H1 (cell line): ENCODE measurements at regions not wholly inside any gene's neighbourhood (a gene's known extent, or its start where the extent isn't known, plus 50 kb on each side); places are given as distances from the start of the nearest gene placed in this dataset.

Experiments
- CTCF ChIA-PET: fragments of 300-600 bp; sonication (Branson Sonifier 250); formaldehyde crosslinking; loops from one replicate; lab custom pipeline; 2021; ENCODE audit not compliant: partially characterized antibody; lab: Charles Lee
- POLR2A ChIA-PET: fragments of 300-600 bp; sonication (Branson Sonifier 250); formaldehyde crosslinking; loops from one replicate; lab custom pipeline; 2021; ENCODE audit warnings: inconsistent platforms; ENCODE audit not compliant: partially characterized antibody; lab: Charles Lee
- DNase-seq, 2 experiments: peaks; one replicate each; pipeline versions ENCODE4 v3.0.0 to v3.0.0-alpha.2; 2010 to 2022; ENCODE audit warnings: low spot score in 2 of 2, low read depth in 1 of 2, mixed read lengths in 1 of 2
- FAIRE-seq: peaks from 2 replicates; lab custom pipeline; 2011; peaks lifted over from hg19 to GRCh38; lab: Jason Lieb, UNC
- H2AFZ ChIP-seq: 2 replicates; pipeline ENCODE4 v1.8.1; 2012; ENCODE audit warnings: low read length, inconsistent platforms
- H2AK5ac ChIP-seq: 2 replicates; pipeline ENCODE4 v1.6.1; 2013; ENCODE audit warnings: low read depth, low read length
- H2BK120ac ChIP-seq: replicated peaks from 2 replicates; pipeline ENCODE3; 2013; ENCODE audit warnings: low read depth, low read length, inconsistent platforms
- H2BK12ac ChIP-seq: 2 replicates; pipeline ENCODE4 v1.6.1; 2013; ENCODE audit warnings: low read depth, low read length
- H2BK15ac ChIP-seq: 2 replicates; pipeline ENCODE4 v1.6.1; 2013; ENCODE audit warnings: low read length
- H2BK20ac ChIP-seq: 2 replicates; pipeline ENCODE4 v1.6.1; 2013; ENCODE audit warnings: low read length
- H2BK5ac ChIP-seq: 2 replicates; pipeline ENCODE4 v1.6.1; 2013; ENCODE audit warnings: low read depth, low read length
- H3K14ac ChIP-seq: 2 replicates; pipeline ENCODE4 v1.6.1; 2013; ENCODE audit warnings: inconsistent platforms; ENCODE audit not compliant: insufficient read length
- H3K18ac ChIP-seq: 2 replicates; pipeline ENCODE4 v1.6.1; 2013; ENCODE audit warnings: low read length; ENCODE audit errors: extremely low read depth
- H3K23ac ChIP-seq: 2 replicates; pipeline ENCODE4 v1.6.1; 2013; ENCODE audit warnings: inconsistent platforms; ENCODE audit not compliant: insufficient read length
- H3K23me2 ChIP-seq: 2 replicates; pipeline ENCODE4 v1.6.1; 2013; ENCODE audit warnings: low read depth, low read length
- H3K27ac ChIP-seq: 2 replicates; pipeline ENCODE4 v1.6.1; 2011; ENCODE audit warnings: low read depth, low read length, inconsistent platforms
- H3K27me3 ChIP-seq, 4 experiments: replicated peaks in 1 of 4; 1 replicate in 1 of 4; 2 replicates in 3 of 4; pipeline versions ENCODE4 v1.6.1 to v1.8.1; 2011 to 2013; ENCODE audit warnings: low read length in 3 of 4, mild to moderate bottlenecking in 3 of 4, inconsistent platforms in 2 of 4, mixed read lengths in 2 of 4, moderate library complexity in 1 of 4; ENCODE audit not compliant: control insufficient read depth in 3 of 4, insufficient read depth in 3 of 4; ENCODE audit errors: extremely low read depth in 1 of 4
- H3K36me3 ChIP-seq, 4 experiments: 2 replicates each; pipeline versions ENCODE4 v1.6.1 to v1.8.1; 2011 to 2013; ENCODE audit warnings: mild to moderate bottlenecking in 4 of 4, low read length in 3 of 4, moderate library complexity in 2 of 4, control low read depth in 1 of 4, inconsistent platforms in 1 of 4; ENCODE audit not compliant: insufficient read depth in 4 of 4, control insufficient read depth in 2 of 4
- H3K4ac ChIP-seq: replicated peaks from 2 replicates; pipeline ENCODE3; 2013; ENCODE audit warnings: low read length, low read depth, mixed read lengths, inconsistent platforms; ENCODE audit not compliant: insufficient read length
- H3K4me1 ChIP-seq, 4 experiments: replicated peaks in 1 of 4; 1 replicate in 1 of 4; 2 replicates in 3 of 4; pipeline versions ENCODE4 v1.6.1 to v1.8.1; 2011 to 2013; ENCODE audit warnings: low read length in 3 of 4, inconsistent platforms in 2 of 4, mixed read lengths in 1 of 4; ENCODE audit not compliant: insufficient read depth in 4 of 4, control insufficient read depth in 3 of 4
- H3K4me2 ChIP-seq, 2 experiments: 2 replicates each; pipeline versions ENCODE4 v1.6.1 to v1.8.1; 2011 to 2013; ENCODE audit warnings: low read depth in 2 of 2, low read length in 2 of 2, control low read depth in 1 of 2, inconsistent platforms in 1 of 2, mild to moderate bottlenecking in 1 of 2; ENCODE audit not compliant: insufficient read depth in 1 of 2
- H3K4me3 ChIP-seq, 4 experiments: fragments of 200-600, 300-600 bp in 1 of 4; sonication (generic), shearing (Covaris generic), sonication (Bioruptor Twin) in 1 of 4; 2 replicates each; pipeline versions ENCODE4 v1.5.1 to v1.8.1; 2011 to 2016; ENCODE audit warnings: low read length in 4 of 4, low read depth in 3 of 4, control low read depth in 2 of 4, inconsistent platforms in 2 of 4, mild to moderate bottlenecking in 2 of 4, mixed read lengths in 1 of 4, moderate library complexity in 1 of 4; ENCODE audit not compliant: insufficient read depth in 2 of 4; ENCODE audit errors: extremely low read depth in 1 of 4
- H3K56ac ChIP-seq: replicated peaks from 2 replicates; pipeline ENCODE3; 2013; ENCODE audit warnings: low read depth, mild to moderate bottlenecking, mixed read lengths, low read length, inconsistent platforms; ENCODE audit not compliant: insufficient read length
- H3K79me1 ChIP-seq: 2 replicates; pipeline ENCODE4 v1.6.1; 2013; ENCODE audit warnings: low read depth, low read length, control low read depth
- H3K79me2 ChIP-seq, 2 experiments: 2 replicates each; pipeline versions ENCODE4 v1.6.1 to v1.8.1; 2012 to 2013; ENCODE audit warnings: low read length in 2 of 2, mild to moderate bottlenecking in 2 of 2, inconsistent platforms in 1 of 2; ENCODE audit not compliant: insufficient read depth in 2 of 2, control insufficient read depth in 1 of 2
- H3K9ac ChIP-seq, 4 experiments: replicated peaks in 1 of 4; 1 replicate in 1 of 4; 2 replicates in 3 of 4; pipeline versions ENCODE4 v1.6.1 to v1.8.1; 2011 to 2013; ENCODE audit warnings: low read depth in 3 of 4, low read length in 3 of 4, control low read depth in 2 of 4, mild to moderate bottlenecking in 2 of 4, moderate library complexity in 2 of 4, inconsistent platforms in 1 of 4; ENCODE audit errors: extremely low read depth in 1 of 4
- H3K9me3 ChIP-seq, 2 experiments: 2 replicates each; pipeline versions ENCODE4 v1.6.1 to v1.8.1; 2012 to 2013; ENCODE audit warnings: mild to moderate bottlenecking in 2 of 2, moderate library complexity in 2 of 2, control low read depth in 1 of 2, inconsistent platforms in 1 of 2, low read depth in 1 of 2, low read length in 1 of 2, mixed read lengths in 1 of 2; ENCODE audit not compliant: insufficient read depth in 2 of 2
- H4K20me1 ChIP-seq, 2 experiments: replicated peaks in 1 of 2; 2 replicates each; pipeline versions ENCODE3 to v1.8.1; 2011 to 2013; ENCODE audit warnings: inconsistent platforms in 2 of 2, low read length in 2 of 2, mild to moderate bottlenecking in 1 of 2; ENCODE audit not compliant: insufficient read depth in 2 of 2, control insufficient read depth in 1 of 2
- H4K5ac ChIP-seq: 2 replicates; pipeline ENCODE4 v1.6.1; 2013; ENCODE audit warnings: low read length, low read depth, mixed read lengths, inconsistent platforms; ENCODE audit not compliant: insufficient read length
- H4K8ac ChIP-seq: 2 replicates; pipeline ENCODE4 v1.8.0; 2013; ENCODE audit warnings: mild to moderate bottlenecking, moderate library complexity, low read length, inconsistent platforms; ENCODE audit not compliant: insufficient read depth; ENCODE audit errors: extremely low read depth
- H4K91ac ChIP-seq: replicated peaks from 2 replicates; pipeline ENCODE3; 2013; ENCODE audit warnings: low read length, mixed read lengths, inconsistent platforms; ENCODE audit not compliant: insufficient read length
- BCL11A ChIP-seq, 2 experiments: IDR thresholded peaks; one replicate each; pipeline ENCODE4 v1.6.1; 2011; ENCODE audit warnings: low read depth in 2 of 2, low read length in 2 of 2, mild to moderate bottlenecking in 2 of 2
- CREB1 ChIP-seq: IDR thresholded peaks from 2 replicates; pipeline ENCODE4 v1.6.1; 2012; ENCODE audit warnings: inconsistent platforms
- JUND ChIP-seq: IDR thresholded peaks from 2 replicates; pipeline ENCODE4 v1.6.1; 2011; ENCODE audit warnings: mild to moderate bottlenecking, improper control_type of control experiment, low read length
- POLR2A ChIP-seq, 2 experiments: IDR thresholded peaks; 1 replicate in 1 of 2; 2 replicates in 1 of 2; pipeline ENCODE4 v1.6.1; 2011; ENCODE audit warnings: low read depth in 2 of 2, low read length in 2 of 2, mild to moderate bottlenecking in 2 of 2; ENCODE audit errors: control extremely low read depth in 1 of 2
- RAD21 ChIP-seq, 2 experiments: IDR thresholded peaks in 1 of 2; conservative IDR thresholded peaks in 1 of 2; 2 replicates each; pipeline ENCODE4 v1.6.1; 2011; ENCODE audit warnings: low read depth in 2 of 2, low read length in 2 of 2, improper control_type of control experiment in 1 of 2, inconsistent platforms in 1 of 2, mild to moderate bottlenecking in 1 of 2, moderate library complexity in 1 of 2
- RFX5 ChIP-seq: IDR thresholded peaks from 2 replicates; pipeline ENCODE4 v1.6.1; 2011; ENCODE audit warnings: low read depth, low read length, improper control_type of control experiment, borderline replicate concordance
- SIN3A ChIP-seq, 2 experiments: IDR thresholded peaks in 1 of 2; conservative IDR thresholded peaks in 1 of 2; 2 replicates each; pipeline ENCODE4 v1.6.1; 2011 to 2012; ENCODE audit warnings: low read length in 2 of 2, improper control_type of control experiment in 1 of 2, low read depth in 1 of 2, mild to moderate bottlenecking in 1 of 2
- SIRT6 ChIP-seq: IDR thresholded peaks from one replicate; pipeline ENCODE4 v1.7.1; 2012; ENCODE audit warnings: low read length, inconsistent platforms
- TAF7 ChIP-seq: optimal IDR thresholded peaks from 2 replicates; pipeline ENCODE3; 2011; ENCODE audit warnings: low read depth, mild to moderate bottlenecking, inconsistent platforms, low read length, moderate library complexity, borderline replicate concordance
- WGBS, 2 experiments: shearing (Covaris generic) in 1 of 2; methylation state at CpG; one replicate each; pipeline versions ENCODE4 v1.1.6 to v1.1.7; 2013 to 2015; ENCODE audit warnings: low lambda C conversion rate in 2 of 2, mixed read lengths in 2 of 2, inconsistent platforms in 1 of 2, low coverage in 1 of 2, missing lambda C conversion rate in 1 of 2; ENCODE audit not compliant: insufficient replicate concordance in 2 of 2, insufficient coverage in 1 of 2, insufficient read length in 1 of 2; ENCODE audit errors: extremely low coverage in 1 of 2, missing lambda C conversion rate in 1 of 2; 5-methylcytosine and 5-hydroxymethylcytosine counted together
- TF ChIP-seq, protein P1 (sequence below): IDR thresholded peaks from 2 replicates; pipeline ENCODE4 v1.6.1; 2012; ENCODE audit warnings: inconsistent platforms
- TF ChIP-seq, protein P2 (sequence below): IDR thresholded peaks from 2 replicates; pipeline ENCODE4 v1.6.1; 2012; ENCODE audit warnings: low read length, inconsistent platforms
- TF ChIP-seq, protein P3 (sequence below): IDR thresholded peaks from 2 replicates; pipeline ENCODE4 v1.6.1; 2011; ENCODE audit warnings: low read depth, mild to moderate bottlenecking, low read length; ENCODE audit not compliant: insufficient read depth

DNA sequence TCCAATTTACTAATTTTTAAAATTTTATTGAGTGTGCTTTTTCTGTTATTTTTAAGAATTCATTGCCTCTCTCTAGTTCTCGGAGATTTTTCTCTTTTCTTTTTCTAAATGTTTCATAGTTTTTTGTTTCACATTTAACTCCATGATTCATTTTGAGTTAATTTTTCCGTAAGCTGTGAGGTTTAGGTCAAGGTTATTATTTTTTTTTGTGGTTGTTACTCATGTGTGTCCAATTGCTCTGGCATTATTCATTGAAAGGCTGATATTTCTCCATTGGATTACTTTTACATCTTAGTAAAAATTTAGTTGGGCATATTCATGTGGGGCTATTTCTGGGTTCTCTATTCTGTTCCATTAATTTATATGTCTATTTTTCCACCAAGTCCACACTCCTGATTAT lies 220.8 kb downstream of the MID1IP1 start:
- H4K8ac ChIP-seq, result no peak overlapping the region
- H3K79me1 ChIP-seq, result no peaks in the 10 kb centered on the region
- no peak overlapping the region for H2BK12ac ChIP-seq
- H4K5ac ChIP-seq, result no peak overlapping the region
- H3K14ac ChIP-seq, result no peak overlapping the region
- CTCF ChIA-PET, result no interaction called here
- no peaks in the 10 kb centered on the region for H3K36me3 ChIP-seq
- H3K23me2 ChIP-seq, result no peaks in the 10 kb centered on the region
- no peak overlapping the region for H3K27ac ChIP-seq
- no peak overlapping the region for H2BK15ac ChIP-seq
- no peak overlapping the region for H2AK5ac ChIP-seq
- H4K20me1 ChIP-seq, result no peaks in the 10 kb centered on the region
- no peak overlapping the region for H2AFZ ChIP-seq
- H3K56ac ChIP-seq, result no peak overlapping the region
- H3K4ac ChIP-seq, result no peak overlapping the region
- H3K23ac ChIP-seq, result no peak overlapping the region
- H3K4me3 ChIP-seq, result no peak overlapping the region
- peaks cover 0 to 5% (median 0%) of the 10 kb centered on the region in 4 experiments; a peak in 1 of 7 replicates for H3K4me1 ChIP-seq
- H3K18ac ChIP-seq, result no peak overlapping the region
- no peaks in the 10 kb centered on the region for H3K79me2 ChIP-seq
- no peaks in the 10 kb centered on the region for H3K9me3 ChIP-seq
- H4K91ac ChIP-seq, result no peak overlapping the region
- H2BK120ac ChIP-seq, result no peak overlapping the region
- TF ChIP-seq BCL11A (IDR thresholded peaks at IDR 0.05; ENCODE audit: low read depth in 2 of 2, low read length in 2 of 2), result no peak
- TF ChIP-seq SIRT6, result no peak
- TF ChIP-seq JUND, result no peak
- TF ChIP-seq, protein P1, sequence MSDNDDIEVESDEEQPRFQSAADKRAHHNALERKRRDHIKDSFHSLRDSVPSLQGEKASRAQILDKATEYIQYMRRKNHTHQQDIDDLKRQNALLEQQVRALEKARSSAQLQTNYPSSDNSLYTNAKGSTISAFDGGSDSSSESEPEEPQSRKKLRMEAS, result no peak
- TF ChIP-seq SIN3A (conservative IDR thresholded peaks at IDR 0.05 in 1 of 2, IDR thresholded peaks at IDR 0.05 in 1 of 2; ENCODE audit: low read depth in 1 of 2, low read length in 2 of 2), result no peak
- TF ChIP-seq CREB1, result no peak
- TF ChIP-seq, protein P2, sequence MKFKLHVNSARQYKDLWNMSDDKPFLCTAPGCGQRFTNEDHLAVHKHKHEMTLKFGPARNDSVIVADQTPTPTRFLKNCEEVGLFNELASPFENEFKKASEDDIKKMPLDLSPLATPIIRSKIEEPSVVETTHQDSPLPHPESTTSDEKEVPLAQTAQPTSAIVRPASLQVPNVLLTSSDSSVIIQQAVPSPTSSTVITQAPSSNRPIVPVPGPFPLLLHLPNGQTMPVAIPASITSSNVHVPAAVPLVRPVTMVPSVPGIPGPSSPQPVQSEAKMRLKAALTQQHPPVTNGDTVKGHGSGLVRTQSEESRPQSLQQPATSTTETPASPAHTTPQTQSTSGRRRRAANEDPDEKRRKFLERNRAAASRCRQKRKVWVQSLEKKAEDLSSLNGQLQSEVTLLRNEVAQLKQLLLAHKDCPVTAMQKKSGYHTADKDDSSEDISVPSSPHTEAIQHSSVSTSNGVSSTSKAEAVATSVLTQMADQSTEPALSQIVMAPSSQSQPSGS, result no peak
- TF ChIP-seq, protein P3, sequence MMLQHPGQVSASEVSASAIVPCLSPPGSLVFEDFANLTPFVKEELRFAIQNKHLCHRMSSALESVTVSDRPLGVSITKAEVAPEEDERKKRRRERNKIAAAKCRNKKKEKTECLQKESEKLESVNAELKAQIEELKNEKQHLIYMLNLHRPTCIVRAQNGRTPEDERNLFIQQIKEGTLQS, result no peak
- no peak for TF ChIP-seq POLR2A (IDR thresholded peaks at IDR 0.05; ENCODE audit: control extremely low read depth in 1 of 2, low read depth in 2 of 2, low read length in 2 of 2)
- no peak for TF ChIP-seq RAD21 (IDR thresholded peaks at IDR 0.05 in 1 of 2, conservative IDR thresholded peaks at IDR 0.05 in 1 of 2; ENCODE audit: low read depth in 2 of 2, low read length in 2 of 2)
- TF ChIP-seq RFX5, result no peak
- no peak for TF ChIP-seq TAF7
- no peak overlapping the region for H2BK5ac ChIP-seq
- H3K4me2 ChIP-seq, result no peak overlapping the region
- H3K9ac ChIP-seq, result no peak overlapping the region
- H2BK20ac ChIP-seq, result no peak overlapping the region
- FAIRE-seq (no peak), DNase-seq (no peak)
- H3K27me3 ChIP-seq, result no peaks in the 10 kb centered on the region
- POLR2A ChIA-PET, result no interaction called here
- 79% methylated on average over 2 of the region's 2 CpGs; no CpG with 5 or more reads in 1 of the 2 experiments for WGBS, 2 experiments
